Stimulated activated CD4-positive, alpha-beta T cell treated with anti-CD3 and anti-CD28 coated beads, Interleukin-12 subunit alpha, Interleukin-12 subunit beta, amount 100 ng/mL, for 24 hours (primary cell): ENCODE measurements at regions not wholly inside any gene's neighbourhood (a gene's known extent, or its start where the extent isn't known, plus 50 kb on each side); places are given as distances from the start of the nearest gene placed in this dataset.
"Not testable (repeated sequence)": the region's sequence is repeated elsewhere in the genome, so short reads cannot be mapped to it uniquely, and the experiment has no call there.

Experiments
- DNase-seq, 2 experiments: peaks; one replicate each; pipeline ENCODE4 v3.0.0-alpha.2; 2020; ENCODE audit warnings: low read depth in 2 of 2

DNA sequence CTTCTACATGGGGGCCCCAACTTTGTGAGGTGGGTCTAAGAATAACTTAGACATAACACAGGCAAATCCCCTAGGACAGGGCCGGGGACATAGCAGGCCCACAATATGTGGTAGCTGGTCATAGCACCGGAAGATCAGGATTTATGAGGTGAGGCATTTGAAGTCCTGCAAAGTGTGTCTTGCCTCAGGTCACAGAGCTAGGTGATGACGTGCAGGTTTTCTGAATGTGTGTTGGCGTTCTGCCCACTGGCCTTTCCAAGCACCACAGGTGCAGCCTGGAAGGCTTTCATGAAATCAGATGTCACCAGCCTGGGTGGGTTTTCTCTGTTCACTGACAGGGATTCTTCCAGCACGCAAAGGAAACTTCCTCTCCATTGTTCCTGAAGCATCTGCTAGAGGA is 119.1 kb downstream of the LRATD1 start:
- DNase-seq: no peak

DNA sequence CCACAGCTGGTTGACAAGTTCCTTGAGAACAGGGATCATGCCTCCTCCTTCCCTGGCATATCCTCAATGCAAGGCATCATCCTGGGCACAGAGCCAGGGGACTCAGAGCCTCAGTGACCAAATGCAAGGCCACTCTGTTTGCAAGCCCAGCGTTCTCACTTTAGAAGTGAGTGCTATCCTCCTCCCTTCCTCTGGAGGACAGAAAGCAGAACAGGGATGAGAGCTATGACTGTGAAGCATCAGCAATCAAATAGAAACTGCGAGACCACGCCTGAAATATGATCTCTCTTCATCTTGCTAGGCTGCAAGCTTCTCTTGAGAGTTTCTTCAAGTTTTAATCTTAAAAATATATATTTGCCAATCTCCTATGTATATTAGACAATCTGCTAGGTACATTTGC is 119.8 kb downstream of the LRATD1 start:
- DNase-seq: no peak

DNA sequence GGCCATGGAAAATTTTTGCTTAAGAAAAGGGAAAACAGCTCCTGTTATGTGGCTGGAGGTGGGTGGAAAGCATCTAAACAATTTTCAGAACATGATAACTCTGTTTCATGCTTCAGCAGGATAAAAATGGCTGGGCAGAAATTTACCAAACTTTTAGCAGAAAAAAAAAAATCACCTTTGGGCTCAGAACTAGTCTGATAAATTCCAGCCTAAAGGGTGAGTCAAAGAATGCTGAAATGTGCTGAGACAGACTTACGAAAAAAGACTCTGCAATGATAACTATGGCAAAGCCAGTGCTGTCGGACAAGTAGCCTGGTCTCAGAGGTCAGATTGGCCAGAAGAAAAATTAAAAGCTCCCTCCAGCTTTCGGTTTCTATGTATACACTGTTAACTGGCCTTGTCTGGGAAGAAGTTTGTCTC is 123.6 kb downstream of the LRATD1 start:
- DNase-seq: no peak

- DNase-seq: no peak
These were observed 124.6 kb downstream of the LRATD1 start for GRCh38 chr2:14756981-14757657.

DNA sequence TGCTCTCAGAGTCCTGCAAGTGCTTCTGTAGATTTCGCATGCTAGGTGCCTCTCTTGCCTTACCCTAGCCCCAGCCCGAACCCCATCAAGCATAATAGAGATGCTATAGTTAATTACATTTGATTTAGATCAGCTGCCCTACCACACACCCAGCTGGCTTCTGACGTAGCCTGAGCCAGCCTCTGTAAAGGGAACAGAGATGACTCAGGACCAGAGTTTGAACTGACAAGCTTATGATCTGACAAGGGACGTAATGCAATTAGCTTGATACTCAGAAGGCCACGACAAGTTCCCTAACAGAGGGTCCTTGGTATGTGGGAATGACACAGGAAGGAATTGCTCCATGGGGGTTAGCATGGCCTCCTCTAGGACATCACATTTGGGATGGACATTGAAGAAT is 126.6 kb downstream of the LRATD1 start:
- DNase-seq: no peak

GRCh38 chr2:14760169-14760568 is 127.7 kb downstream of the LRATD1 start:
- no peak for DNase-seq

GRCh38 chr2:14761118-14761517 is 128.6 kb downstream of the LRATD1 start:
- DNase-seq: no peak

DNA sequence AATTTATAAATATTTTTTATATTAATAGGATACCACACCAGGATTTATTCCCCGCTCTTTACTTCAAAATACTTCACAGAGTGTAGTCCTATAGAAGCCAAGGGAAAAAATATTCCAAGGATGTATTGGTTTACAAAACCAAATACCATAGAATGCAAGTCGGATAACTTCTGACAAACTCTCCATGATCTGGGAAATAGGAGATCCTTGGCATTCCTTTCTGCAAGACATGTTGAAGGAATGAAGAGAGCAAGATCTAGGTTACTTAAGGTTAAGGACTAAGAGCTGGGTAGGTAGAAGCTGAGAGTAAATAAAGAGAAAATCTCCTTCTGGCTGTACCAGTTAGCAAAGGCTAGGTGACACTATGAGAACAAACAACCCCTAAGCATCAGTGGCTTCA is 141.2 kb downstream of the LRATD1 start:
- DNase-seq: no peak

- DNase-seq: no peak
These were observed 142.0 kb downstream of the LRATD1 start for GRCh38 chr2:14774436-14774968.

DNA sequence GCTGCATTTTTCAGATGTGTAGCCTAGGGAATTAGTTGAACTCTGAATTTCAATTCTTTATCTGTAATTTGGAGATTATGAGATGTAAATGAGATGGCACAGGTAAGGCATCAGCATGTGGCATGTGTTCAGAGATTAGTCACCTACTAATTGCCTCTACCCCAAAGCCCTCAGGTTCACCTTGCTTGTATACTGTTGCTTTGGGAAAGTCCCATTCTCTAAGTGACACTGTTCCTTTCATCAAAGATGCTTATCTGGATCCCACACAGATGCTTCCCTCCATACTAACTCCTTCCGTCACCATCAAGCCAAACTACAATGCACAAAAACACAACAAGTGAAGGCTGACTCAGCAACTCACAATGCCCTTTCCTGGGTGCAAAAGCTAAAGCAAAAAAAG is 143.7 kb downstream of the LRATD1 start:
- no peak for DNase-seq

GRCh38 chr2:14778015-14778414 is 145.5 kb downstream of the LRATD1 start:
- no peak for DNase-seq

- no peak for DNase-seq
These were observed 146.7 kb downstream of the LRATD1 start for GRCh38 chr2:14779252-14779651.

- DNase-seq: no peak
These were observed 148.6 kb downstream of the LRATD1 start for GRCh38 chr2:14781142-14781541.

- DNase-seq: not testable (repeated sequence)
These were observed 156.3 kb downstream of the LRATD1 start for GRCh38 chr2:14788814-14789213.

- DNase-seq: no peak
These were observed 157.6 kb downstream of the LRATD1 start for GRCh38 chr2:14790041-14790640.

- DNase-seq: no peak
These were observed 171.5 kb downstream of the LRATD1 start for GRCh38 chr2:14803994-14804393.

DNA sequence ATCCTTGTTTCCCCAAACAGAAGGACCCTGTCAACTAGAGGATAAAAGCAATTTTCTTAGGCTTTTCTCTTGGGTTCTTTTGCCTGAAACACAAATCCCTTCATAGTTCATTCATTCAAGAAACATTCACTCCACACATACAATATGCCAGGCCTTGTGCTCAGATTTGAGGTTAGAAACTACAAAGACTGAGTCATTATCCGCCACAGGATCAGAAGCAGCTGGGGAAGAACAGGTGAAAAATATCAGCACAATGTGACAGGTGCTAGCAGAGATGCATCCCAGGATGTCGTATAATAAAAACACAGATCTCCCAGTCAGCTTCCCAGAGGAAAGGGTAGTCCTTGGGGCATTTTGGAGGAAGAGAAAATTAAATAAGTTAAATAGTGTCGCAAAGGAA is 172.4 kb downstream of the LRATD1 start:
- no peak for DNase-seq

GRCh38 chr2:14806613-14807012 is 174.1 kb downstream of the LRATD1 start:
- no peak for DNase-seq

DNA sequence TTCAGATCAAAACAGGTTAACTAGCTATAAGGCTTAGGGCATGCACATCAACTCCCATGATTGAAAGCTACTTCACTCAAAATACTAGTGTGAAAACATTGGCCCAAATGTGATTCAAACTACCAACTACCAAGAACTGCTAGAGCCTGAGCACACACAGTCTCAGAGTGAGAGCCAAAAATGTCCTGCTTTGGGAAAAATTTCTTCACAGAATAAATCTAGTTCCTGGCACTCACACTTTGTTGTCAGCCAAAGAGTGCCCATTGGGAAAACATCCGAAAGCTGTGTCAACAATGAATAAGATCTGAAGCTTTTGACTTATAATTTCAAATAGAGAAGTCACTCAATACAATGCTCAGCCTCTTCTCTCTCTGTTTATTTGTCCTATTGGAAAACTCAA is 182.7 kb downstream of the LRATD1 start:
- no peak for DNase-seq

DNA sequence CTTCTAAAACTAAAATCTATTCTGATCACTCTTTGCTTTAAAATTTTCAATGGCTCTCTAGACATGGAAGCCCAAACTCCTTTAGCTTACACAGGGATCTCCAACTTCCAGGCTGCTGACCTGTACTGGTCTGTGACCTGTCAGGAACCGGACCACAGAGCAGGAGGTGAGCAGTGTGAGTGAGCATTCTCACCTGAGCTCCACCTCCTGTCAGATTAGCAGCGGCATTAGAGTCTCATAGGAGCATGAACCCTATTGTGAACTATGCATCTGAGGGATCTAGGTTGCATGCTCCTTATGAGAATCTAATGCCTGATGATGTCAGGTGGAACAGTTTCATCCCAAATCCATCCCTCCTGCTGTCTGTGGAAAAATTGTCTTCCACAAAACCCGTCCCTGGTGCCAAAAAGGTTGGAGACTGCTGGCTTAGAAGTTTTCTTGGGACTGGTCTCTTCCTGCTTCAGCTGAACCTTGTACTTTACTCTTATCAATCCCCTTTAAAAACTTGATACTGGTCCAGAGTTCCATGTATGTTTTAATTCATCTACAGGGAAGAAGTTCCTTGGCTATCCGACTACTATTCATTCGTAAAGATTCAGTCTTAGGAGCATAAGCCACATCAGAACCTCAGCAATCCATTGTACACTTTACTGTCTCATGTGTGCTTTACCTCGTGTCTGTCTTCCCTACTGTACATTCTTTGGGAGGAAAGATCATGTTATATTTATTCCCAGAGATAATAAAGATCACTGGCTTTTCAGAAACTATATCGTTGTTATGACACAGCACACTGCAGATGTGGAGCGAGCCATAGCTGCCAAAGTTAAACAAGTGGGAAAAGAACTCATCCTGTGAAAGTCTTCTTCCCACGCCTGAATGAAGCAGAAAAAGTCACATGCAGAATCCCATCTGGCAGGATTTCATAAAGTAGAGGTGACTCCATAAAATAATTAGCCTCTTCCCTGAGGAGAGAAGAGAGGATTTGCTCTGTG is 183.8 kb downstream of the LRATD1 start:
- DNase-seq: no peak

DNA sequence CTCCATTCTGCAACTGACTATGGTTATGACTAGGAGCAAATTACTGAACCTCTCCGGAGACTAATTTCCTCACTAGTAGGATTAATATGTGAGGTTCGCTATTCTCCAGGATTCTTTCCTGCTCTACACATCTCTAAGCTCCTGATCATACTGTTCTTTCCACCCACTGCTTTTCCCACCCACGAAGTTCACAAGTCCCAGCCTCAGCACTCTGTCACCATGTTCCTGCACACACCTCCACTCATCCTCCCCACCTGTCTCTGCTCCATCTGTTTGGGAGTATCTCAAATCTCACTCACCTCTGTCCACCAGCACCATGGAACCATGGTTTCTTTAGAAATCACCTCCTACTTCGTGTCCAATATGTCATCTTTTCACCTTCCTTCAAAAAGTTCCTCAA is 185.3 kb downstream of the LRATD1 start:
- no peak for DNase-seq

GRCh38 chr2:14826518-14826917 is 194.0 kb downstream of the LRATD1 start:
- no peak for DNase-seq
